ENCODE measurements at regions not wholly inside any gene's neighbourhood (a gene's known extent, or its start where the extent isn't known, plus 50 kb on each side); places are given as distances from the start of the nearest gene placed in this dataset.
"Not testable (repeated sequence)": the region's sequence is repeated elsewhere in the genome, so short reads cannot be mapped to it uniquely, and the experiment has no call there.

DNA sequence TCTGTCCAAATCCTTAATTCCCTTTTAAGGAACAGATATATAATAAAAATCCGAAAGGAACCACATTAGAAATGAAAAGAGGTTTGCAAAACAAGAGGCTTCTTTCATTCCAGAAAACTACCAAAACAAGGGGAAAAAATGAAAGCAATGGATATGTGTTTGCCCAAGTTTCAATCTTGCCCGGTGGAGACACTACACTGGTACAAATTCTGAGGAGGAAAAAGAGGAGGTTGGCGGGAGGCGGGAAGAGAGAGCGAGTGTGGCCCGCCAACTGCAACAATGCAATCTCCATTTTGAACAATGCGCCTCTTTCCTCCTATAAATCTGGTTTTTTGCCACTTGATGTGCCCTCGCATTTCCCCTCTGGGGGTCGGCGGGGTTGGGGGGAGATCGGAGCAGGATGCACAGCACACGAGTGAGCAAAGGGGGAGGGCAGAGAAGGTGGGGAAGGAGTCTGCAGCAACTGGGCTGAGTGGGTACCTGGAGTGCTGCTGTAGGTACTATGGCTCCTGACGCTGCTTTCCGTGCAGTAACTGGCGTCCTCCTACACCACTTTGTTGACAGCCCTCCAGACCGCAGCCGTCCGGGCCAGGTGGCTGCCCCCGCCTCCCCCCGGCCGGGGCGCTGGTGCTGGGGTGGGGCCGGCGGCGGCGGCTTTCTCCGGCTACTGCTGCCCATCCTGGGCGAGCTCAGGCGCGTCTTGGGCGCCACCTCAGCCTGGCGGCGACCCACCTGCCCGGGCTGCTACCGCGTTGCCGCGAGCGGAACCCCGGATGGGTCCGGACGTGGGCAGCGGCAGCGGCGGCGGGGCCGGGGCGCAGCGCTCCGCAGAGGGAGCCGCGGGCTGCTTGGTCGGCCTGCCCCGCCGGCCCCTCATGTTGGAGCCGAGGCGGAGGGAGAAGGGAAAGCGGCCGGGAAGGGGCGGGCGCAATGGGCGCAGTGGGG is 93.8 kb upstream of the PLEKHM1 start:
- H3K4me3 ChIP-seq = peak overlapping the region; percentile 47 to 73 (median 62)
- ATAC-seq (peak; percentile 58 to 59), DNase-seq (peak; percentile 32 to 48)
- intact Hi-C loops (cut with DNase I; ENCODE audit: low total_unique reads) = no loop called here
- in situ Hi-C loops (cut with MboI; ENCODE audit: low sequenced_read_pairs in 4 of 4) = loop anchor here in 2 of 4 donors (25.0 kb wide), 3 partner anchors 172 to 703 kb away; partner anchors contain the start of gene LRRC37A (in 1 of the 2)
- no peaks in the 10 kb centered on the region for H3K9me3 ChIP-seq
- H3K27me3 ChIP-seq = peaks cover 32 to 37% (median 33%) of the 10 kb centered on the region in 3 donors
- H3K27ac ChIP-seq = peak overlapping the region; percentile 39 to 82 (median 73)
- peaks cover 10 to 12% of the 10 kb centered on the region in 2 donors for H3K4me1 ChIP-seq
- TF ChIP-seq, protein P1, sequence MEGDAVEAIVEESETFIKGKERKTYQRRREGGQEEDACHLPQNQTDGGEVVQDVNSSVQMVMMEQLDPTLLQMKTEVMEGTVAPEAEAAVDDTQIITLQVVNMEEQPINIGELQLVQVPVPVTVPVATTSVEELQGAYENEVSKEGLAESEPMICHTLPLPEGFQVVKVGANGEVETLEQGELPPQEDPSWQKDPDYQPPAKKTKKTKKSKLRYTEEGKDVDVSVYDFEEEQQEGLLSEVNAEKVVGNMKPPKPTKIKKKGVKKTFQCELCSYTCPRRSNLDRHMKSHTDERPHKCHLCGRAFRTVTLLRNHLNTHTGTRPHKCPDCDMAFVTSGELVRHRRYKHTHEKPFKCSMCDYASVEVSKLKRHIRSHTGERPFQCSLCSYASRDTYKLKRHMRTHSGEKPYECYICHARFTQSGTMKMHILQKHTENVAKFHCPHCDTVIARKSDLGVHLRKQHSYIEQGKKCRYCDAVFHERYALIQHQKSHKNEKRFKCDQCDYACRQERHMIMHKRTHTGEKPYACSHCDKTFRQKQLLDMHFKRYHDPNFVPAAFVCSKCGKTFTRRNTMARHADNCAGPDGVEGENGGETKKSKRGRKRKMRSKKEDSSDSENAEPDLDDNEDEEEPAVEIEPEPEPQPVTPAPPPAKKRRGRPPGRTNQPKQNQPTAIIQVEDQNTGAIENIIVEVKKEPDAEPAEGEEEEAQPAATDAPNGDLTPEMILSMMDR (IDR thresholded peaks at IDR 0.05 in 4 of 5, conservative IDR thresholded peaks at IDR 0.05 in 1 of 5) = no peak
- peak; percentile 11 to 35 for TF ChIP-seq POLR2A (IDR thresholded peaks at IDR 0.05)
- no peaks in the 10 kb centered on the region for H3K36me3 ChIP-seq

DNA sequence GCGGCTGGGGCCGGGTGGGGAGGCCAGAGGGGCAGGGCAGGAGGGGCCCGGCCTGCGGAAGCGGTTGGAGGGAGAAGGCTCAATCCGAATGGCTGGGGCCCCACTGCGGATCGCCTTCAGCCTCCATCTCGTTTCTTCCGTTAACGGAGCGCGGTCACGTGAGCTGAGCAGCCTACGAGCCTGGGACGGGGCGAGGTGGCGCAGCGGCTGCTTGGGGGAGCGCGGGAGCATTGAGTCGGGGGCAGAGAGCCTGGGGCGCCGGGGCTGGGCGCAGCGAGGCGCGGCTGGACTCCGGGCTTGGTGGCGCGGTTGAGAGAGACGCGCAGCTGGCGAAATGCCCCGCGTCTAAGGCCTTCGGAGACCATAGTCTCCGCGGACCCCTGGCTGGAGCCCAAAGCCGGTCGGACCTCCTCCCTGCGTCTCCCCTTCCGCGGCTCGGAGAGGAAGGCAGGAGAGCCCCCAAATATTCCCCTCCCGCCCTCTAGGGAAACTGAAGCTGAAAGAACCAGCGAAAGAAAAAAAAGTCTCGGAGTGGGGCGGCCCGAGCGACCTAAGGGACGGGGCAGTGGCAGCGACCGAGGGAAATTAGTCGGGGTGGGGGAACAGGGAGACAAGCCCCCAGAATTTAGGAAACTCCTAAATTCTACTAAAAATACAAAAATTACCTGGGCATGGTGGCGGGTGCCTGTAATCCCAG is 94.7 kb upstream of the PLEKHM1 start:
- DNase-seq = peak; percentile 60 to 72
- H3K9me3 ChIP-seq; H3K36me3 ChIP-seq; intact Hi-C loops (cut with DNase I; ENCODE audit: low total_unique reads): not testable (repeated sequence)
- Histone ChIP-seq H3K4me3 (peak overlapping the region; percentile 47 to 73 (median 62)), H3K4me1 (peaks cover 9 to 10% of the 10 kb centered on the region in 2 donors), H3K27ac (peak overlapping the region; percentile 39 to 82 (median 73)), H3K27me3 (peaks cover 32 to 37% (median 33%) of the 10 kb centered on the region in 3 donors)
- TF ChIP-seq, protein P1 (IDR thresholded peaks at IDR 0.05 in 4 of 5, conservative IDR thresholded peaks at IDR 0.05 in 1 of 5) = peak in 1 of 5 experiments; percentile 25
- in situ Hi-C loops (cut with MboI; ENCODE audit: low sequenced_read_pairs in 4 of 4) = loop anchor here in 2 of 4 donors (25.0 kb wide), 3 partner anchors 173 to 702 kb away; partner anchors contain the start of gene LRRC37A (in 1 of the 2)
- ATAC-seq = peak; percentile 70 to 74

DNA sequence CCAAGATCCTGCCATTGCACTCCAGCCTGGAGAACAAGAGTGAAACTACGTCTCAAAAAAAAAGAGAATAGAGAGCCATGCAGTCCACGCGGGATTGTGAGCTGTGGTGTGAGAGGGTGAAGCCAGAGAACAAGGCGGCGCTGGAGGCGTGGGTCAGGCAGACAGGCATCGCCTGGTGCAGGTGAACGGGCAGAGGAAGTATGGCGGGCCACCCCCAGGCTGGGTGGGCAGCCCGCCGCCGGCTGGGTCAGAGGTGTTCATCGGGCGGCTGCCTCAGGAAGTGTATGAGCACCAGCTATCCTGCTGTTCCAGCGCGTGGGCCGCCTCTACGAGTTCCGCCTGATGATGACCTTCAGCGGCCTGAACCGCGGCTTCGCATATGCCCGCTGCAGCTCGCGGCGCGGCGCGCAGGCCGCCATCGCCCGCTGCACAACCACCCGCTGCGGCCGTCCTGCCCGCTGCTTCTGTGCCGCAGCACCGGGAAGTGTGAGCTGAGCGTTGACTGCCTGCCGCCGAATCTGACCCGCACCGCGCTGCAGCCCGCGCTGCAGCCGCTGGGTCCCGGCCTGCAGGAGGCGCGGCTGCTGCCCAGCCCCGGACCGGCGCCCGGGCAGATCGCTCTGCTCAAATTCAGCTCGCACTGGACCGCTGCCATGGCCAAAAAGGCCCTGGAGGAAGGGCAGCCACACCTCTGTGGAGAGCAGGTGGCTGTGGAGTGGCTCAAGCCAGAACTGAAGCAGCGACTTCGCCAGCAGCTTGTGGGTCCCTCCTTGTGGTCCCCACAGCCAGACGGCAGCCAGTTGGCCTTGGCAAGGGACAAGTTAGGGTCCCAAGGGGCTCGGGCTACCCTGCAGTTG is 95.5 kb upstream of the PLEKHM1 start:
- H3K9me3 ChIP-seq; H3K36me3 ChIP-seq; intact Hi-C loops (cut with DNase I; ENCODE audit: low total_unique reads); DNase-seq: not testable (repeated sequence)
- Histone ChIP-seq H3K27me3 (peaks cover 32 to 37% (median 33%) of the 10 kb centered on the region in 3 donors), H3K4me1 (peaks cover 7 to 10% of the 10 kb centered on the region in 2 donors), H3K4me3 (peak overlapping the region; percentile 47 to 73 (median 62)), H3K27ac (peak overlapping the region in 1 of 4 donors; percentile 66)
- peak; percentile 21 to 42 for ATAC-seq
- TF ChIP-seq, protein P1 (IDR thresholded peaks at IDR 0.05 in 4 of 5, conservative IDR thresholded peaks at IDR 0.05 in 1 of 5) = peak in 1 of 5 experiments; percentile 20
- in situ Hi-C loops (cut with MboI; ENCODE audit: low sequenced_read_pairs in 4 of 4) = loop anchor here in 2 of 4 donors (25.0 kb wide), 3 partner anchors 174 to 701 kb away; partner anchors contain the start of gene LRRC37A (in 1 of the 2)

DNA sequence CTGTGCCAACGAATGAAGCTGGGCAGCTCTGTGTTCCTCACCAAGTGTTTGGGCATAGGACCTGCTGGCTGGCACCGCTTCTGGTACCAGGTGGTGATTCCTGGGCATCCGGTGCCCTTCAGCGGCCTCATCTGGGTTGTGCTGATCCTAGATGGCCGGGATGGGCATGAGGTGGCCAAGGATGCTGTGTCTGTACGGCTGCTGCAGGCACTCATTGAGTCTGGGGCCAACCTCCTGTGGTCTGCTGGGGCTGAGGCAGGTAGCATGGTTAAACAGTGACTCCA is 96.1 kb upstream of the PLEKHM1 start:
- intact Hi-C loops (cut with DNase I; ENCODE audit: low total_unique reads); H3K36me3 ChIP-seq; ATAC-seq; H3K27ac ChIP-seq; DNase-seq; H3K9me3 ChIP-seq: not testable (repeated sequence)
- Histone ChIP-seq H3K4me3 (peak overlapping the region in 1 of 4 donors; percentile 65), H3K27me3 (peaks cover 32 to 37% (median 33%) of the 10 kb centered on the region in 3 donors), H3K4me1 (peaks cover 7 to 10% of the 10 kb centered on the region in 2 donors)
- in situ Hi-C loops (cut with MboI; ENCODE audit: low sequenced_read_pairs in 4 of 4) = loop anchor here in 2 of 4 donors (25.0 kb wide), 3 partner anchors 174 to 701 kb away; partner anchors contain the start of gene LRRC37A (in 1 of the 2)
